HG03039 (cell line): ENCODE measurements at regions not wholly inside any gene's neighbourhood (a gene's known extent, or its start where the extent isn't known, plus 50 kb on each side); places are given as distances from the start of the nearest gene placed in this dataset.
"Not testable (repeated sequence)": the region's sequence is repeated elsewhere in the genome, so short reads cannot be mapped to it uniquely, and the experiment has no call there.

Experiments used
- ATAC-seq: cut with Tn5 transposase; IDR thresholded peaks from one replicate; pipeline ENCODE4 v1.9.1; 2021; ENCODE audit warnings: mild to moderate bottlenecking, moderate library complexity; ENCODE audit not compliant: unreplicated experiment

DNA sequence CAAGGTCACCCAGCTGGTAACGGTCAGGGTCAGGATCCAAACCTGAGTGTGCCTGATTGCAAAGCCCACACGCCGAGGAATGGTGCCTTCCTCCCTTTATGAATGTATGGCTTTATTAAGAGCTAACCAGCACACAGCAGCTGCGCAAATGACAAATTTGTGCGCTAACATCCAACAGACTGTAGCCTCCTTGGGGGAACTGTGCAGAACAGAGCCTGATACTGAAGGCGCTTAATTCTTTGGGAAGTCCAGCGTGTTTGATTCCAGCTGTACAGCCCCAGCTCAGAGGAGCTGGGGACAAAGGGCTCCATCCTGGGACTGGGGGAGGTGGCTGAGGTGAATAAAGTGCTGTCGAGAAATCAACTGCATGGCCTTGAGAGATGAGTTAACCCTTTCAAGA is 75.7 kb upstream of the JARID2 start:
- no peak for ATAC-seq

- ATAC-seq, result no peak
Measured at GRCh38 chr6:15171026-15171425, 74.8 kb upstream of the JARID2 start.

GRCh38 chr6:15176816-15177370 is 69.0 kb upstream of the JARID2 start:
- no peak for ATAC-seq

- ATAC-seq, result no peak
Measured at GRCh38 chr6:15183979-15184378, 61.9 kb upstream of the JARID2 start.

- ATAC-seq, result no peak
Measured at GRCh38 chr6:15184441-15184861, 61.4 kb upstream of the JARID2 start.

DNA sequence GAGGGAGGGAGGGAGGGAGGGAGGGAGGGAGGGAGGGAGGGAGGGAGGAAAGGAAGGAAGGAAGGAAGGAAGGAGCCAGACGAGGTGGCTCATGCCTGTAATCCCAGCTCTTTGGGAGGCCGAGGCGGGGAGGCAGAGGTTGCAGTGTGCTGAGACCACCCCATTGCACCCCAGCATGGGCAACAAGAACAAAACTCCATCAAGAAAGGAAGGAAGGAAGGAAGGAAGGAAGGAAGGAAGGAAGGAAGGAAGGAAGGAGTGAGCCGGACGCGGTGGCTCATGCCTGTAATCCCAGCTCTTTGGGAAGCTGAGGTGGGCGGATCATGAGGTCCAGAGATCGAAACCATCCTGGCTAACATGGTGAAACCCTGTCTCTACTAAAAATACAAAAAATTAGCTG is 60.8 kb upstream of the JARID2 start:
- not testable (repeated sequence) for ATAC-seq

DNA sequence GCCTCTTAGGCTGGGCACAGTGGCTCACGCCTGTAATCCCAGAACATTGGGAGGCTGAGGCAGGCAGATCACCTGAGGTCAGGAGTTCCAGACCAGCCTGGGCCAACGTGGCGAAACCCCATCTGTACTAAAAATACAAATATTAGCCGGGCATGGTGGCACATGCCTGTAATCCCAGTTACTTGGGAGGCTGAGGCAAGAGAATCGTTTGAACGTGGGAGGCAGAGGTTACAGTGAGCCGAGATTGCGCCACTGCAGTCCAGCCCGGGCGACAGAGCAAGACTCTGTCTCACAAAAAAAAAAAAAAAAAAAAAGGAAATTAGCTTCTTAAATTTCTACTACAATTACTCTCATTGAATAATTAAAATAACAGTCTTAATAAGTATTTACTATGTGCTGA is 52.4 kb upstream of the JARID2 start:
- not testable (repeated sequence) for ATAC-seq

- ATAC-seq, result no peak
Measured at GRCh38 chr6:15194453-15194852, 51.4 kb upstream of the JARID2 start.
